Amniotic epithelial cell (primary cell): ENCODE measurements at regions not wholly inside any gene's neighbourhood (a gene's known extent, or its start where the extent isn't known, plus 50 kb on each side); places are given as distances from the start of the nearest gene placed in this dataset.
"Not testable (repeated sequence)": the region's sequence is repeated elsewhere in the genome, so short reads cannot be mapped to it uniquely, and the experiment has no call there.

Source experiments
- DNase-seq: peaks from one replicate; pipeline ENCODE4 v3.0.0-alpha.2; 2010; ENCODE audit warnings: low read depth

GRCh38 chr4:127394516-127394915, 238.2 kb upstream of the INTU start:
- no peak for DNase-seq

- no peak for DNase-seq
Measured at GRCh38 chr4:127400276-127400675, 232.5 kb upstream of the INTU start.

GRCh38 chr4:127400731-127401346, 231.9 kb upstream of the INTU start:
- DNase-seq = peak; percentile 78

GRCh38 chr4:127403471-127404084, 229.2 kb upstream of the INTU start:
- DNase-seq = no peak

- no peak for DNase-seq
Measured at GRCh38 chr4:127406187-127406586, 226.6 kb upstream of the INTU start.

- not testable (repeated sequence) for DNase-seq
Measured at GRCh38 chr4:127407572-127407971, 225.2 kb upstream of the INTU start.

GRCh38 chr4:127410201-127410600, 222.6 kb upstream of the INTU start:
- DNase-seq = no peak

- DNase-seq = no peak
Measured at GRCh38 chr4:127410644-127411043, 222.1 kb upstream of the INTU start.

- DNase-seq = no peak
Measured at GRCh38 chr4:127414951-127415606, 217.7 kb upstream of the INTU start.

- no peak for DNase-seq
Measured at GRCh38 chr4:127416115-127416514, 216.6 kb upstream of the INTU start.

- DNase-seq = no peak
Measured at GRCh38 chr4:127417885-127418535, 214.7 kb upstream of the INTU start.

GRCh38 chr4:127419431-127419830, 213.3 kb upstream of the INTU start:
- DNase-seq = no peak

GRCh38 chr4:127421437-127421836, 211.3 kb upstream of the INTU start:
- peak; percentile 8 for DNase-seq

GRCh38 chr4:127425202-127425845, 207.4 kb upstream of the INTU start:
- no peak for DNase-seq

- peak; percentile 1 for DNase-seq
Measured at GRCh38 chr4:127425851-127426250, 206.9 kb upstream of the INTU start.

GRCh38 chr4:127441571-127441970, 191.2 kb upstream of the INTU start:
- DNase-seq = no peak

GRCh38 chr4:127445471-127445870, 187.3 kb upstream of the INTU start:
- no peak for DNase-seq

GRCh38 chr4:127446427-127446885, 186.3 kb upstream of the INTU start:
- no peak for DNase-seq

GRCh38 chr4:127448986-127449385, 183.8 kb upstream of the INTU start:
- DNase-seq = no peak

GRCh38 chr4:127449449-127449848, 183.3 kb upstream of the INTU start:
- no peak for DNase-seq

GRCh38 chr4:127450276-127450675, 182.5 kb upstream of the INTU start:
- DNase-seq = no peak

- DNase-seq = no peak
Measured at GRCh38 chr4:127463883-127464282, 168.9 kb upstream of the INTU start.
